H1 (cell line): ENCODE measurements at regions not wholly inside any gene's neighbourhood (a gene's known extent, or its start where the extent isn't known, plus 50 kb on each side); places are given as distances from the start of the nearest gene placed in this dataset.
"Not testable (repeated sequence)": the region's sequence is repeated elsewhere in the genome, so short reads cannot be mapped to it uniquely, and the experiment has no call there.

ENCODE experiments used
- JUND ChIP-seq: IDR thresholded peaks from 2 replicates; pipeline ENCODE4 v1.6.1; 2011; ENCODE audit warnings: mild to moderate bottlenecking, improper control_type of control experiment, low read length
- POU5F1 ChIP-seq: IDR thresholded peaks from 2 replicates; pipeline ENCODE4 v1.6.1; 2011; ENCODE audit warnings: low read depth, mild to moderate bottlenecking, low read length, moderate library complexity
- TF ChIP-seq, protein P1 (sequence below), 3 experiments: IDR thresholded peaks; 1 replicate in 2 of 3; 2 replicates in 1 of 3; pipeline versions ENCODE4 v1.5.1 to v1.6.1; 2011; ENCODE audit warnings: low read length in 3 of 3, mild to moderate bottlenecking in 3 of 3, inconsistent platforms in 2 of 3, low read depth in 1 of 3, moderate library complexity in 1 of 3; ENCODE audit not compliant: insufficient read depth in 1 of 3; ENCODE audit errors: control extremely low read depth in 1 of 3

DNA sequence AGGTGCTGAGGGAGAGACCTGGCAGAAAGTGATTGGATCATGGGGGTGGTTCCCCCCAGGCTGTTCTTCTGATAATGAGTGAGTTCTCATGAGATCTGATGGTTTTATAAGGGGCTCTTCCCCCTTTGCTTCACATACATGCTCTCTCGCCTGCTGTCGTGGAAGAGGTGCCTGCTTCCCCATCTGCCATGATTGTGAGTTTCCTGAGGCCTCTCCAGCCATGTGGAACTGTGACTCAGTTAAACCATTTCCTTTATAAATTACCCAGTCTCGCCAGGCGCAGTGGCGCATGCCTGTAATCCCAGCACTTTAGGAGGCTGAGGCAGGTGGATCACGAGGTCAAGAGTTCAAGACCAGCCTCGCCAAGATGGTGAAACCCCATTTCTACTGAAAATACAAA lies 154.5 kb downstream of the LMLN start:
- TF ChIP-seq, protein P1, sequence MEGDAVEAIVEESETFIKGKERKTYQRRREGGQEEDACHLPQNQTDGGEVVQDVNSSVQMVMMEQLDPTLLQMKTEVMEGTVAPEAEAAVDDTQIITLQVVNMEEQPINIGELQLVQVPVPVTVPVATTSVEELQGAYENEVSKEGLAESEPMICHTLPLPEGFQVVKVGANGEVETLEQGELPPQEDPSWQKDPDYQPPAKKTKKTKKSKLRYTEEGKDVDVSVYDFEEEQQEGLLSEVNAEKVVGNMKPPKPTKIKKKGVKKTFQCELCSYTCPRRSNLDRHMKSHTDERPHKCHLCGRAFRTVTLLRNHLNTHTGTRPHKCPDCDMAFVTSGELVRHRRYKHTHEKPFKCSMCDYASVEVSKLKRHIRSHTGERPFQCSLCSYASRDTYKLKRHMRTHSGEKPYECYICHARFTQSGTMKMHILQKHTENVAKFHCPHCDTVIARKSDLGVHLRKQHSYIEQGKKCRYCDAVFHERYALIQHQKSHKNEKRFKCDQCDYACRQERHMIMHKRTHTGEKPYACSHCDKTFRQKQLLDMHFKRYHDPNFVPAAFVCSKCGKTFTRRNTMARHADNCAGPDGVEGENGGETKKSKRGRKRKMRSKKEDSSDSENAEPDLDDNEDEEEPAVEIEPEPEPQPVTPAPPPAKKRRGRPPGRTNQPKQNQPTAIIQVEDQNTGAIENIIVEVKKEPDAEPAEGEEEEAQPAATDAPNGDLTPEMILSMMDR (IDR thresholded peaks at IDR 0.05; ENCODE audit: control extremely low read depth in 1 of 3, insufficient read depth in 1 of 3, low read depth in 1 of 3, low read length in 3 of 3) = not testable (repeated sequence)
- TF ChIP-seq JUND, POU5F1: not testable (repeated sequence)
